ENCODE measurements at regions not wholly inside any gene's neighbourhood (a gene's known extent, or its start where the extent isn't known, plus 50 kb on each side); places are given as distances from the start of the nearest gene placed in this dataset.

- no peak for TF ChIP-seq REST (IDR thresholded peaks at IDR 0.05; ENCODE audit: insufficient read depth in 1 of 2, low read depth in 2 of 2, low read length in 2 of 2)
- TF ChIP-seq SIN3A (IDR thresholded peaks at IDR 0.05; ENCODE audit: borderline replicate concordance, insufficient read depth, low read length) = no peak
- no peak for TF ChIP-seq POLR2AphosphoS5 (IDR thresholded peaks at IDR 0.05; ENCODE audit: low read depth, low read length)
- TF ChIP-seq TAF1 (IDR thresholded peaks at IDR 0.05; ENCODE audit: borderline replicate concordance, insufficient read depth, low read length) = no peak
Observed at GRCh38 chr1:172977296-172978017, 73.3 kb downstream of the TNFSF18 start.
